ENCODE measurements at regions not wholly inside any gene's neighbourhood (a gene's known extent, or its start where the extent isn't known, plus 50 kb on each side); places are given as distances from the start of the nearest gene placed in this dataset.

DNA sequence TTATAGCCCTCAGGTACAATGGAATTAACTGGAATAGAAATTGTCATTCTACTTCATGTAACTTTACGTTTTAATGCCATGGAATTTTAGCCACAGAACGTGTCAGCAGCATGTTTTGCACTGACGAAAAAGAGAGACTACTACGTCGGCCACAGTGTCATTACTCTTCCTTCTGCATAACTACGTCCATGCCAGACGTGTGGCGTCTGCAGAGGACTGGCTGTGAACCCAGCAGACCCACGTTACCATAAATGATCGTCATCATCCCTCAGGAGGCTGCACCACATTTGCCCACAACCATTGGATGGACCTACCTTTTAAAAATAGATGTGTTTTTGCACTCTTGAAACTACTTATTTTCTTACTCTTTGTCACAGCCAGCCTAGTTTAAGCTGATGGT, 63.8 kb upstream of the ATG10 start:
- Mint-ChIP-seq H3K27me3 (no peaks in the 10 kb centered on the region), H3K4me3 (no peak overlapping the region), H3K27ac (no peak overlapping the region), H3K9me3 (ENCODE audit: insufficient read depth) (no peaks in the 10 kb centered on the region), H3K4me1 (peaks cover 31% of the 10 kb centered on the region)
- H3K4me3 ChIP-seq (ENCODE audit: control extremely low read depth in 1 of 5, extremely low read depth in 1 of 5, insufficient read depth in 1 of 5, low read depth in 2 of 5, low read length in 4 of 5): no peak overlapping the region
- CTCF ChIA-PET: no interaction called here
- 94% methylated on average over 7 of the region's 10 CpGs for WGBS (ENCODE audit: insufficient coverage)
- intact Hi-C loops (cut with micrococcal nuclease): loop anchor here (5.0 kb wide), 1 partner anchor 56 kb away; no protein-coding TSS in a partner anchor
- H3K4me2 ChIP-seq (replicated peaks; ENCODE audit: low read depth, low read length, poor library complexity, severe bottlenecking): no peak overlapping the region
- H3K36me3 ChIP-seq (replicated peaks in 1 of 2; ENCODE audit: control extremely low read depth in 1 of 2, control insufficient read depth in 1 of 2, extremely low read depth in 1 of 2, insufficient read depth in 2 of 2, low read length in 1 of 2): no peaks in the 10 kb centered on the region
- no peaks in the 10 kb centered on the region for H4K20me1 ChIP-seq (ENCODE audit: control insufficient read depth, insufficient read depth, low read length, poor library complexity, severe bottlenecking)
- H3K79me2 ChIP-seq (ENCODE audit: control insufficient read depth, insufficient read depth, low read length): no peaks in the 10 kb centered on the region
- H3K27me3 ChIP-seq (replicated peaks in 1 of 4; ENCODE audit: control extremely low read depth in 1 of 4, control insufficient read depth in 3 of 4, insufficient read depth in 4 of 4, low read length in 3 of 4): no peaks in the 10 kb centered on the region
- TF ChIP-seq, protein P1, sequence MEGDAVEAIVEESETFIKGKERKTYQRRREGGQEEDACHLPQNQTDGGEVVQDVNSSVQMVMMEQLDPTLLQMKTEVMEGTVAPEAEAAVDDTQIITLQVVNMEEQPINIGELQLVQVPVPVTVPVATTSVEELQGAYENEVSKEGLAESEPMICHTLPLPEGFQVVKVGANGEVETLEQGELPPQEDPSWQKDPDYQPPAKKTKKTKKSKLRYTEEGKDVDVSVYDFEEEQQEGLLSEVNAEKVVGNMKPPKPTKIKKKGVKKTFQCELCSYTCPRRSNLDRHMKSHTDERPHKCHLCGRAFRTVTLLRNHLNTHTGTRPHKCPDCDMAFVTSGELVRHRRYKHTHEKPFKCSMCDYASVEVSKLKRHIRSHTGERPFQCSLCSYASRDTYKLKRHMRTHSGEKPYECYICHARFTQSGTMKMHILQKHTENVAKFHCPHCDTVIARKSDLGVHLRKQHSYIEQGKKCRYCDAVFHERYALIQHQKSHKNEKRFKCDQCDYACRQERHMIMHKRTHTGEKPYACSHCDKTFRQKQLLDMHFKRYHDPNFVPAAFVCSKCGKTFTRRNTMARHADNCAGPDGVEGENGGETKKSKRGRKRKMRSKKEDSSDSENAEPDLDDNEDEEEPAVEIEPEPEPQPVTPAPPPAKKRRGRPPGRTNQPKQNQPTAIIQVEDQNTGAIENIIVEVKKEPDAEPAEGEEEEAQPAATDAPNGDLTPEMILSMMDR (IDR thresholded peaks at IDR 0.05): no peak
- no peak for TF ChIP-seq EZH2 (IDR thresholded peaks at IDR 0.05; ENCODE audit: borderline replicate concordance, insufficient read depth, low read depth, low read length, poor library complexity, severe bottlenecking)
- H3K4me1 ChIP-seq (ENCODE audit: control insufficient read depth in 2 of 2, insufficient read depth in 2 of 2, low read length in 2 of 2): peaks cover 10 to 13% of the 10 kb centered on the region in 2 donors
- H3K27ac ChIP-seq (ENCODE audit: low read length in 2 of 2): no peak overlapping the region
- no peak for ATAC-seq (ENCODE audit: low read depth)
- H3K9me3 ChIP-seq (ENCODE audit: control extremely low read depth in 1 of 3, control insufficient read depth in 2 of 3, insufficient read depth in 1 of 3, low read length in 2 of 3): no peaks in the 10 kb centered on the region
- H2AFZ ChIP-seq (ENCODE audit: insufficient read depth, low read depth, low read length, poor library complexity, severe bottlenecking): no peak overlapping the region
- POLR2A ChIA-PET: no interaction called here
- no peak overlapping the region for H3K9ac ChIP-seq (ENCODE audit: low read length)
- no peak for DNase-seq

DNA sequence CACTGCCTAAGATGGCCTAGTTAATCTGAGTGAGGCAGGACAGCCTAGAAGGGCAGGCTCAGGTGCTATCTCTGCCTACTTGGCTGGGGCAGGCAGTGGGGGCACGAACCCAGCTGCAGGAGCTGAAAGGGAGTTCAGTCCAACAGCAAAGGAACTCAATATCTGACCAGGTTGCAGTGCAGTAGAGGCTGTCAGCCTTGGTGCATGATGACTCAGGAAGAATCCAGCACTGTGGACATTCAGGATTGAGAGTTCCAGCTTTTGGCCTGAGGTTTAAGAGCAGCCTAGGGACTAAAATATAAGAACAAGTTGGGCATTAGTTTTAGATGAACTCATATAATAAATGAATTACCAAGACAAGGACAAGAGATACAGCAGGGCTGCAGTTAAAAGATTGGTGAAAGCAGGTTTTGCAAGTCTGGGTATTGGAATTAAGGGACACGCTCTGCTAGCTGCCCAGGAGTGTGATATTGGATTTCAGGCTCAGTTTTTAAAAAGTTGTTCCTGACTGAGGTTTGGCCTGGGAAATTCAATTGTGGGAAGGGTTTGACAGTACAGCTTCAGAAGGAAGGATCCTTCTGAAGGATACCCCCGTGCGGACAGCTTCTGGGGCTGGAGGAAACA, 64.7 kb upstream of the ATG10 start:
- Mint-ChIP-seq H3K27me3 (no peaks in the 10 kb centered on the region), H3K27ac (no peak overlapping the region), H3K9me3 (ENCODE audit: insufficient read depth) (peaks cover 4% of the 10 kb centered on the region), H3K4me3 (no peak overlapping the region), H3K4me1 (peaks cover 30% of the 10 kb centered on the region)
- H3K4me1 ChIP-seq (ENCODE audit: control insufficient read depth in 2 of 2, insufficient read depth in 2 of 2, low read length in 2 of 2): peaks cover 10 to 13% of the 10 kb centered on the region in 2 donors
- no peak overlapping the region for H3K27ac ChIP-seq (ENCODE audit: low read length in 2 of 2)
- H3K4me2 ChIP-seq (replicated peaks; ENCODE audit: low read depth, low read length, poor library complexity, severe bottlenecking): no peak overlapping the region
- no peaks in the 10 kb centered on the region for H3K27me3 ChIP-seq (replicated peaks in 1 of 4; ENCODE audit: control extremely low read depth in 1 of 4, control insufficient read depth in 3 of 4, insufficient read depth in 4 of 4, low read length in 3 of 4)
- no peak overlapping the region for H2AFZ ChIP-seq (ENCODE audit: insufficient read depth, low read depth, low read length, poor library complexity, severe bottlenecking)
- no peak overlapping the region for H3K9ac ChIP-seq (ENCODE audit: low read length)
- no peak for TF ChIP-seq EZH2 (IDR thresholded peaks at IDR 0.05; ENCODE audit: borderline replicate concordance, insufficient read depth, low read depth, low read length, poor library complexity, severe bottlenecking)
- TF ChIP-seq, protein P1 (IDR thresholded peaks at IDR 0.05): no peak
- intact Hi-C loops (cut with micrococcal nuclease): loop anchor here (5.0 kb wide), 1 partner anchor 55 kb away; no protein-coding TSS in a partner anchor
- no peaks in the 10 kb centered on the region for H3K36me3 ChIP-seq (replicated peaks in 1 of 2; ENCODE audit: control extremely low read depth in 1 of 2, control insufficient read depth in 1 of 2, extremely low read depth in 1 of 2, insufficient read depth in 2 of 2, low read length in 1 of 2)
- H3K79me2 ChIP-seq (ENCODE audit: control insufficient read depth, insufficient read depth, low read length): no peaks in the 10 kb centered on the region
- H3K4me3 ChIP-seq (ENCODE audit: control extremely low read depth in 1 of 5, extremely low read depth in 1 of 5, insufficient read depth in 1 of 5, low read depth in 2 of 5, low read length in 4 of 5): no peak overlapping the region
- 96% methylated on average over 4 of the region's 4 CpGs for WGBS (ENCODE audit: insufficient coverage)
- CTCF ChIA-PET: no interaction called here
- H4K20me1 ChIP-seq (ENCODE audit: control insufficient read depth, insufficient read depth, low read length, poor library complexity, severe bottlenecking): no peaks in the 10 kb centered on the region
- no peak for DNase-seq
- POLR2A ChIA-PET: no interaction called here
- no peaks in the 10 kb centered on the region for H3K9me3 ChIP-seq (ENCODE audit: control extremely low read depth in 1 of 3, control insufficient read depth in 2 of 3, insufficient read depth in 1 of 3, low read length in 2 of 3)
- no peak for ATAC-seq (ENCODE audit: low read depth)

Data from B cell (primary cell).